ENCODE measurements at regions not wholly inside any gene's neighbourhood (a gene's known extent, or its start where the extent isn't known, plus 50 kb on each side); places are given as distances from the start of the nearest gene placed in this dataset.
"Not testable (repeated sequence)": the region's sequence is repeated elsewhere in the genome, so short reads cannot be mapped to it uniquely, and the experiment has no call there.

GRCh38 chr12:74595696-74596095, 58.1 kb downstream of the ATXN7L3B start:
- Mint-ChIP-seq H3K36me3 (ENCODE audit: low read depth) (no peaks in the 10 kb centered on the region), H3K27me3 (no peaks in the 10 kb centered on the region), H3K9me3 (no peaks in the 10 kb centered on the region), H3K4me3 (no peak overlapping the region), H3K4me1 (no peaks in the 10 kb centered on the region), H3K27ac (no peak overlapping the region)
- intact Hi-C loops (cut with micrococcal nuclease): no loop called here
- no peak for DNase-seq

- Mint-ChIP-seq H3K4me1 (no peaks in the 10 kb centered on the region), H3K27me3 (no peaks in the 10 kb centered on the region), H3K27ac (no peak overlapping the region), H3K9me3 (no peaks in the 10 kb centered on the region), H3K4me3 (no peak overlapping the region), H3K36me3 (ENCODE audit: low read depth) (no peaks in the 10 kb centered on the region)
- intact Hi-C loops (cut with micrococcal nuclease): no loop called here
- DNase-seq: no peak
These were observed 61.2 kb downstream of the ATXN7L3B start for GRCh38 chr12:74598819-74599218.

- Mint-ChIP-seq H3K36me3 (ENCODE audit: low read depth) (no peaks in the 10 kb centered on the region), H3K27ac (no peak overlapping the region), H3K4me3 (no peak overlapping the region), H3K9me3 (no peaks in the 10 kb centered on the region), H3K4me1 (no peaks in the 10 kb centered on the region), H3K27me3 (no peaks in the 10 kb centered on the region)
- intact Hi-C loops (cut with micrococcal nuclease): no loop called here
- DNase-seq: no peak
These were observed 62.3 kb downstream of the ATXN7L3B start for GRCh38 chr12:74599932-74600331.

- H3K4me1 Mint-ChIP-seq; H3K36me3 Mint-ChIP-seq (ENCODE audit: low read depth); intact Hi-C loops (cut with micrococcal nuclease); H3K9me3 Mint-ChIP-seq; H3K27ac Mint-ChIP-seq; DNase-seq; H3K27me3 Mint-ChIP-seq; H3K4me3 Mint-ChIP-seq: not testable (repeated sequence)
These were observed 63.2 kb downstream of the ATXN7L3B start for GRCh38 chr12:74600817-74601216.

GRCh38 chr12:74602881-74603672, 65.4 kb downstream of the ATXN7L3B start:
- Mint-ChIP-seq H3K27ac (no peak overlapping the region), H3K4me1 (no peaks in the 10 kb centered on the region), H3K4me3 (no peak overlapping the region), H3K9me3 (no peaks in the 10 kb centered on the region), H3K27me3 (no peaks in the 10 kb centered on the region), H3K36me3 (ENCODE audit: low read depth) (no peaks in the 10 kb centered on the region)
- intact Hi-C loops (cut with micrococcal nuclease): no loop called here
- no peak for DNase-seq

GRCh38 chr12:74608231-74608775, 70.7 kb downstream of the ATXN7L3B start:
- intact Hi-C loops (cut with micrococcal nuclease): no loop called here
- H3K4me1 Mint-ChIP-seq: no peaks in the 10 kb centered on the region
- no peaks in the 10 kb centered on the region for H3K9me3 Mint-ChIP-seq
- no peaks in the 10 kb centered on the region for H3K27me3 Mint-ChIP-seq
- H3K27ac Mint-ChIP-seq: no peak overlapping the region
- no peak for DNase-seq
- no peak overlapping the region for H3K4me3 Mint-ChIP-seq
- no peaks in the 10 kb centered on the region for H3K36me3 Mint-ChIP-seq (ENCODE audit: low read depth)

- no peak overlapping the region for H3K27ac Mint-ChIP-seq
- DNase-seq: no peak
- no peak overlapping the region for H3K4me3 Mint-ChIP-seq
- no peaks in the 10 kb centered on the region for H3K9me3 Mint-ChIP-seq
- no peaks in the 10 kb centered on the region for H3K27me3 Mint-ChIP-seq
- no peaks in the 10 kb centered on the region for H3K4me1 Mint-ChIP-seq
- no peaks in the 10 kb centered on the region for H3K36me3 Mint-ChIP-seq (ENCODE audit: low read depth)
- intact Hi-C loops (cut with micrococcal nuclease): no loop called here
These were observed 73.1 kb downstream of the ATXN7L3B start for GRCh38 chr12:74610711-74611110.

- Mint-ChIP-seq H3K27ac (no peak overlapping the region), H3K27me3 (no peaks in the 10 kb centered on the region)
- intact Hi-C loops (cut with micrococcal nuclease): no loop called here
These were observed 76.8 kb downstream of the ATXN7L3B start for GRCh38 chr12:74614426-74614825.

GRCh38 chr12:74619084-74619483, 81.4 kb downstream of the ATXN7L3B start:
- Mint-ChIP-seq H3K27ac (no peak overlapping the region), H3K9me3 (no peaks in the 10 kb centered on the region), H3K4me3 (no peak overlapping the region), H3K27me3 (no peaks in the 10 kb centered on the region), H3K4me1 (no peaks in the 10 kb centered on the region), H3K36me3 (ENCODE audit: low read depth) (no peaks in the 10 kb centered on the region)
- no peak for DNase-seq
- intact Hi-C loops (cut with micrococcal nuclease): no loop called here

More at GRCh38 chr12:74614426-74614825, 76.8 kb downstream of the ATXN7L3B start:
- Mint-ChIP-seq H3K36me3 (ENCODE audit: low read depth) (no peaks in the 10 kb centered on the region), H3K4me3 (no peak overlapping the region), H3K4me1 (no peaks in the 10 kb centered on the region), H3K9me3 (no peaks in the 10 kb centered on the region)
- no peak for DNase-seq

- Mint-ChIP-seq H3K27ac (no peak overlapping the region), H3K9me3 (no peaks in the 10 kb centered on the region), H3K36me3 (ENCODE audit: low read depth) (no peaks in the 10 kb centered on the region), H3K27me3 (no peaks in the 10 kb centered on the region), H3K4me1 (no peaks in the 10 kb centered on the region), H3K4me3 (no peak overlapping the region)
- intact Hi-C loops (cut with micrococcal nuclease): no loop called here
- DNase-seq: no peak
These were observed 82.2 kb downstream of the ATXN7L3B start for GRCh38 chr12:74619884-74620283.

GRCh38 chr12:74620921-74621320, 83.3 kb downstream of the ATXN7L3B start:
- no peak overlapping the region for H3K4me3 Mint-ChIP-seq
- no peaks in the 10 kb centered on the region for H3K36me3 Mint-ChIP-seq (ENCODE audit: low read depth)
- H3K27ac Mint-ChIP-seq: no peak overlapping the region
- H3K9me3 Mint-ChIP-seq: no peaks in the 10 kb centered on the region
- DNase-seq: no peak
- H3K27me3 Mint-ChIP-seq: no peaks in the 10 kb centered on the region
- H3K4me1 Mint-ChIP-seq: no peaks in the 10 kb centered on the region
- intact Hi-C loops (cut with micrococcal nuclease): no loop called here

GRCh38 chr12:74624201-74624600, 86.6 kb downstream of the ATXN7L3B start:
- intact Hi-C loops (cut with micrococcal nuclease): no loop called here
- Mint-ChIP-seq H3K4me1 (no peaks in the 10 kb centered on the region), H3K36me3 (ENCODE audit: low read depth) (no peaks in the 10 kb centered on the region), H3K27ac (no peak overlapping the region), H3K4me3 (no peak overlapping the region), H3K27me3 (no peaks in the 10 kb centered on the region), H3K9me3 (no peaks in the 10 kb centered on the region)
- no peak for DNase-seq

GRCh38 chr12:74626397-74626796, 88.8 kb downstream of the ATXN7L3B start:
- H3K9me3 Mint-ChIP-seq: no peaks in the 10 kb centered on the region
- no peaks in the 10 kb centered on the region for H3K4me1 Mint-ChIP-seq
- H3K27me3 Mint-ChIP-seq: no peaks in the 10 kb centered on the region
- no peak overlapping the region for H3K27ac Mint-ChIP-seq
- H3K4me3 Mint-ChIP-seq: no peak overlapping the region
- H3K36me3 Mint-ChIP-seq (ENCODE audit: low read depth): no peaks in the 10 kb centered on the region
- intact Hi-C loops (cut with micrococcal nuclease): no loop called here
- DNase-seq: no peak

GRCh38 chr12:74641262-74641661, 103.6 kb downstream of the ATXN7L3B start:
- intact Hi-C loops (cut with micrococcal nuclease): no loop called here
- no peak for DNase-seq
- H3K4me3 Mint-ChIP-seq: no peak overlapping the region
- H3K27me3 Mint-ChIP-seq: no peaks in the 10 kb centered on the region
- H3K27ac Mint-ChIP-seq: no peak overlapping the region
- H3K9me3 Mint-ChIP-seq: no peaks in the 10 kb centered on the region
- no peaks in the 10 kb centered on the region for H3K4me1 Mint-ChIP-seq
- H3K36me3 Mint-ChIP-seq (ENCODE audit: low read depth): no peaks in the 10 kb centered on the region

GRCh38 chr12:74641694-74642093, 104.1 kb downstream of the ATXN7L3B start:
- intact Hi-C loops (cut with micrococcal nuclease): no loop called here
- H3K4me1 Mint-ChIP-seq: no peaks in the 10 kb centered on the region

More at GRCh38 chr12:74641694-74642093, 104.1 kb downstream of the ATXN7L3B start:
- Mint-ChIP-seq H3K27me3 (no peaks in the 10 kb centered on the region), H3K9me3 (no peaks in the 10 kb centered on the region), H3K27ac (no peak overlapping the region), H3K4me3 (no peak overlapping the region), H3K36me3 (ENCODE audit: low read depth) (no peaks in the 10 kb centered on the region)
- no peak for DNase-seq

All from activated CD4-positive, alpha-beta T cell treated with anti-CD3 and anti-CD28 coated beads, Interleukin-2, amount 10 ng/mL, durations not matched to agents 24 days and 14 days (primary cell).